Erythroblast (primary cell): ENCODE measurements at regions not wholly inside any gene's neighbourhood (a gene's known extent, or its start where the extent isn't known, plus 50 kb on each side); places are given as distances from the start of the nearest gene placed in this dataset.
"Not testable (repeated sequence)": the region's sequence is repeated elsewhere in the genome, so short reads cannot be mapped to it uniquely, and the experiment has no call there.

Experiments used
- DNase-seq, 2 experiments: peaks; one replicate each; lab custom pipeline; 2025; lab: John Stamatoyannopoulos, UW
- GATA1 ChIP-seq: IDR thresholded peaks from 2 replicates; pipeline ENCODE4 v1.6.1; 2011; ENCODE audit warnings: low read depth, mild to moderate bottlenecking, control low read depth, low read length, moderate library complexity
- POLR2A ChIP-seq: IDR thresholded peaks from 2 replicates; pipeline ENCODE4 v1.6.1; 2011; ENCODE audit warnings: mild to moderate bottlenecking, low read length

DNA sequence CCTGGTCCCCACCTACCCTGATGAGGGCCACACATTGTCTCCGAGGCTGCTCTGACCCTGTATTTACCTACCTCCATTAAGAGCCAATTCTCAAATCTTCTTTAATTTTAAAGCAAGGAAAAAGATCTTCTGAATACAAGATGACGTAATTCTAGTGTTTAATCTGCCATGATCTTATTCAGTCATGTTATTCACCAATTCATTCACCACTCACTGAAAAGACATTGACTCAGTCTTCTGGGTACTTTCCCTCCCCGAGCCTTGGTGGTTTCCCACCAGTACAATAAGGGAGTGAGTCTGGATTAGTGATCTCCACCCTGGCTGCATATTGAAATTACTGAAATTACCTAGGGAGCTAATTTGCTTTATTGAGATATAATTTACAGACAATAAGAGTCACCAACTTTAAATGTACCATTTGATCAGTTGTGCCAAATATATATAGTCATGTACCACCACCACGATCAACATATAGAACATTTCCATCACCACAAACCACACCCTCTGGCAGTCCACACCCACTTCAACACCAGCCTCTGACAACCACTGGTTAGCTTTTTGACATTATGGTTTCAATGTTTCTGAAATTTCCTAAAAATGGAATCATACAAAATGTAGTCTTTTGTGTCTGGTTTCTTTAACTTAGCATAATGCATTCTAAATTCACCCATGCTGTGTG, 117.5 kb upstream of the UNC5B start:
- no peak for DNase-seq
- TF ChIP-seq POLR2A (no peak), GATA1 (no peak)

DNA sequence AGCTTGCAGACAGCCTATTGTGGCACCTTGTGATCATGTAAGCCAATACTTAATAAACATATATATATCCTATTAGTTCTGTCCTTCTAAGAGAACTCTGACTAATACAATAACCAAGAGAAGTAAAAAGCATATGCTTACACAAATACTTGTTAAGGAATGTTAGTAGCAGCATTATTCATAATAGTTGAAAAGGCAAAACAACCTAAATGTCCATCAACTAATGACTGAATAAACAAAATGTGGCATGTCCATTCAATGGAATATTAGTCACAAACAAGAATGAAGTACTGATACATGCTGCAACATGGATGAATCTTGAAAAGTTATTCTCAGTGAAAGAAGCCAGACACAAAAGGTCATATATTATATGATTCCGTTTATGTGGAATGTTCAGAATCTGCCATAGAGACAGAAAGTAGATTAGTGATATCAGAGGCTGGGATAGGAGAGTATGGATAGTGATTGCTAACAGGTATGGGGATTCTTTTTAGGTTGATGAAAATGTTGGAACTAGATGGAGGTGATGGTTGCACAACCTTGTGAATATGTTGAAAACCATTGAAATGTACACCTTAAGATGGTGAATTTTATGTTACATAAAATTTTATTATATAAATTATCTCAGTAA, 112.5 kb upstream of the UNC5B start:
- DNase-seq = no peak
- TF ChIP-seq GATA1 (no peak), POLR2A (no peak)

DNA sequence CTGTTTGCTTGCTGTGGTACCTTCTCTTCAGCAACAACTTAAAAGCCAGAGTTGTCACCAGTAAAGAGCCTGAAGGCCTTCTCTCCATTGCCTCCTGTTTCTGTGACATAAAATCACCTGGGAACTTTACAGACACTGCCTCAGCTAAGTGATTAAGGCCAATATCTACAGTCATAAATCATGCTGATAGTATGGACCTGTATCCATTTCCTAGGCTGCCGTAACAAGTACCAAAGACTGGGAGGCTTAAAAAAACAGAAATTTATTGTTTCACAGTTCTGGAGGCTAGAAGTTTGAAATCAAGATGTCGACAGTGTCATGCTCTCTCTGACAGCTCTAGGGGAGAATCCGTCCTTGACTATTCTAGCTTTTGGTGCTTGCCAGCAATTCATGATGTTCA, 108.4 kb upstream of the UNC5B start:
- TF ChIP-seq POLR2A = no peak
- TF ChIP-seq GATA1 = no peak
- no peak for DNase-seq

DNA sequence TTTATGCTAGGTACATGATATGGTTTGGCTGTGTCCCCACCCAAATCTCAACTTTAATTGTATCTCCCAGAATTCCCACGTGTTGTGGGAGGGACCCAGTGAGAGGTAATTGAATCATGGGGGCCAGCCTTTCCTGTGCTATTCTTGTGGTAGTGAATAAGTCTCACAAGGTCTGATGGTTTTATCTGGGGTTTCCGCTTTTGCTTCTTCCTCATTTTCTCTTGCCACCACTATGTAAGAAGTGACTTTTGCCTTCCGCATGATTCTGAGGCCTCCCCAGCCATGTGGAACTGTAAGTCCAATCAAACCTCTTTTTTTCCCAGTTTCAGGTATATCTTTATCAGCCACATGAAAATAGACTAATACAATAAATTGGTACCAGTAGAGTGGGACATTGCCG, 106.2 kb upstream of the UNC5B start:
- DNase-seq = not testable (repeated sequence)

DNA sequence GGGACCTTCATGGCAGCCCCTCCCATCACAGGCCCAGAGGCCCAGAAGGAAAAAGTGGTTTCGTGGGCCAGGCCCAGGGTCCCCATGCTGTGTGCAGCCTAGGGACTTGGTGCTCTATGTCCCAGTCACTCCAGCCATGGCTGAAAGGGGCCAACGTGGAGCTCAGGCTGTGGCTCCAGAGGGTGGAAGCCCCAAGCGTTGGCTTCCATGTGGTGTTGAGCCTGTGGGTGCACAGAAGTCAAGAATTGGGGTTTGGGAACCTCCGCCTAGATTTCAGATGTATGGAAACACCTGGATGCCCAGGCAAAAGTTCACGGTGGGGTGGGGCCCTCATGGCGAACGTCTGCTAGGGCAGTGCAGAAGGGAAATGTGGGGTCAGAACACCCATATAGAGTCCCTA, 105.3 kb upstream of the UNC5B start:
- not testable (repeated sequence) for DNase-seq

DNA sequence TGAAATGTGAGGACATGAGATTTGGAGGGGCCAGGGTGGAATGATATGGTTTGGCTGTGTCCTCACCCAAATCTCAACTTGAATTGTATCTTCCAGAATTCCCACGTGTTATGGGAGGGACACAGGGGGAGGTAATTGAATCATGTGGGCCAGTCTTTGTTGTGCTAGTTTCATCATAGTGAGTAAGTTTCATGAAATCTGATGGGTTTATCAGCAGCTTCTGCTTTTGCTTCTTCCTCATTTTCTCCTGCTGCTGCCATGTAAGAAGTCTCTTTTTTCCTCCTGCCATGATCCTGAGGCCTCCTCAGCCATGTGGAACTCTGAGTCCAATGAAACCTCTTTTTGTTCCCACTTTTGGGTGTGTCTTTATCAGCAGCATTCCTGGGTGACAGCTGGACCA, 104.3 kb upstream of the UNC5B start:
- DNase-seq = not testable (repeated sequence)

DNA sequence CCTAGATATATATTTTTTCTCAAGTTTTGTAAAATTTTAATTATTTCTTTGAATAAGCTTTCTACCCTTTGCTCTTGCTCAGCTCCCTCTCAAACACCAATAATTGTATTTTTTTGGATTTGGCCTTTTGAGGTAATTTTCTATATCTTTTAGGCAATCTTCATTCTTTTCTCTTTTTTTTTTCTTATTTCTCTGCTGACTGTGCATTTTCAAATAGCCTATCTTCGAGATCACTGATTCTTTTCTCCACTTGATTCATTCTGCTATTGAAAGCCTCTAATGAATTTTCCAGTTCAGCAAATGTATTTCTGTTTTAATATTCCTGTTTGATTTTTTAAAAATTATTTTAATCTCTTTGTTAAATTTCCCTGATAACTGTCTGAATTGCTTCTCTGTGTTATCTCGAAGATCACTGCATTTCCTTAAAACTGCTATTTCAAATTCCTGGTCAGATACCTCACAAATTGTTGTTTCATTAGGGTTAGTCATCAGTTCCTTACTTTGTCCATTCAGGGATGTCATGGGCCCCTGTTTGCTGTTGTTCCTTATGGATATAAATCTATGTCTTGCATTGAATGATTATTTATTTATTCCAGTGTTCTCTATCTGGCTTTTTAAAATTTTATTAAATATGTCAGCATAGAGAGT, 100.1 kb upstream of the UNC5B start:
- DNase-seq = no peak
- TF ChIP-seq POLR2A = no peak
- TF ChIP-seq GATA1 = no peak

DNA sequence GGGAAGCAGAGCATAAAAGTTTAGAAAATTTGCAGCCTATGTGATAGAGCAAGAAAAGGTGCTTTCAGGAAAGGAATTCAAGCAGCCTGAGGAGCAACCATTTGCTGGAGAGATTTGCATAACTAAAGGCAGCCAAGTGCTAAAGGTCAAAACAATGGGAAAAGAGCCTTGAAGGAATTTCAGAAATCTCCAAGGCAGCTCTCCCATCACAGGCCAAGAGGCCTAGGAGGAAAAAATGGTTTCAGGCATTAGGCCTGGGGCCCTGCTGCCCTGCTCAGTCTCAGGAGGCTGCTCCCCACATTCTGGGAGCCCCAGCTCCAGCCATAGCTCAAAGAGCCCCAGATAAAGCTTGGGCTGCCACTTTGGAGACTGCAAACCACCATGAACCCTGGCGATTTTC, 95.9 kb upstream of the UNC5B start:
- DNase-seq = no peak
- no peak for TF ChIP-seq GATA1
- no peak for TF ChIP-seq POLR2A

DNA sequence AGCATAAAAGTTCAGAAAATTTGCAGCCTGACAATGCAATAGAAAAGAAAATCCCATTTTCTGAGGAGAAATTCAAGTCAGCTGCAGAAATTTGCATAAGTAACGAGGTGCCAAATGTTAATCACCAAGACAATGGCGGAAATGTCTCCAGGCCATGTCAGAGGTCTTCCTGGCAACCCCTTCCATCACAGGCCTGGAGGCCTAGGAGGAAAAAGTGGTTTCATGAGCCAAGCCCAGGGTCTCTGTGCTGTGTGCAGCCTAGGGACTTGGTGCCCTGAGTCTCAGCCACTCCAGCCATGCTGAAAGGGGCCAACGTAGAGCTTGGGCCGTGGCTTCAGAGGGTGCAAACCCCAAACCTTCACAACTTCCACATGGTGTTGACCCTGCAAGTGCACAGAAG, 94.8 kb upstream of the UNC5B start:
- not testable (repeated sequence) for DNase-seq

DNA sequence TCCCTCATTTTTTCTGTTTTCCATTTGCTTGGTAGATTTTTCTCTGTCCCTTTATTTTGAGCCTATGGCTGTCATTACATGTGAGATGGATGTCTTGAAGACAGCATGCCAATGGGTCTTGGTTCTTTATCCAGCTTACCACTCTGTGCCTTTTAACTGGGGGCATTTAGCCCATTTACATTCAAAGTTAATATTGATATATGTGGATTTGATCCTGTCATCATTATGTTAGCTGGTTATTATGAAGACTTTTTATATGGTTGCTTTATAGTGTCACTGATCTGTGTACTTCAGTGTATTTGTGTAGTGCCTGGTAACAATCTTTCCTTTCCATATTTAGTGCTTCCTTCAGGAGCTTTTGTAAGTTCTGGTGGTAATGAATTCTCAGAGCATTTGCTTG, 89.3 kb upstream of the UNC5B start:
- DNase-seq = no peak
- TF ChIP-seq GATA1 = no peak
- TF ChIP-seq POLR2A = no peak

DNA sequence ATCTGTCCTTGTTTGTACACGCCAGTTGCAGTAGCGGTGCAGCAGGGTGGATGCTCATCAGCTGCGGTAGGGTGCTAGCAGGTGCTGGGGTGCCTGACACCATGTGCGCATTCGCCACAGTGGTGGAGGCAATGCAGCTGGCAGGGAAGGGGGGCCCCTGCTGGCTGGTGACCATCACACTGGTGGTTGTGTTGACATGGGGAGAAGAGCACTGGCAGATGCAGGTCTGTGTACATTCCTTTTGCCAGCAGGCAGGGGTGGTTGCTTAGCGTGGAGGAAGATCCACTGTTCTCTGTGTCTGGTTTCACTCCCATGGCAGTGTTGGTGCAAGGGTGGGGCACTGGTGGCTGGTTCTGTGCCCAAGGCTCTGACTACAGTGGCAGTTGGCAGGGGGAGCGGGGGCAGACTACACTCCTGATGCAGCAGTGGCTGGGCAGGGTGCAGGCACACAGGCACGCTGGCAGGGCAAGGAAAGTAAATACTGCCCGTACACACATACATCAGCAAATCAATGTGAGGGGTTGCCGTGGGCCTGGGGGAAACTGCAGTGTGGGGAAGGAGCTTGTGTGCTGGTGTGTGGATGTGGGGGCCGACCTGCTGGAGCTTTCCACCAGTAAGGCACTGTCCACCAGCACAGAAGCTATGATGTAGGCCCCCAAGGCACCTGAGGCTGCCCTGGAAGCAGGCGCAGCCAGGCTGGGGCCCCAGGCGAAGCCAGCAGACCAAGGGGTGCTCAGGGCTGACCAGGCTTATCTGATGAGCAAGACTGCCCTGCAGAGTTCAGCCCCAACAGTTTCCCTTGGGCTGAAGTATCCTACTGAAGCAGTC, 87.2 kb upstream of the UNC5B start:
- TF ChIP-seq POLR2A = no peak
- no peak for TF ChIP-seq GATA1
- no peak for DNase-seq

DNA sequence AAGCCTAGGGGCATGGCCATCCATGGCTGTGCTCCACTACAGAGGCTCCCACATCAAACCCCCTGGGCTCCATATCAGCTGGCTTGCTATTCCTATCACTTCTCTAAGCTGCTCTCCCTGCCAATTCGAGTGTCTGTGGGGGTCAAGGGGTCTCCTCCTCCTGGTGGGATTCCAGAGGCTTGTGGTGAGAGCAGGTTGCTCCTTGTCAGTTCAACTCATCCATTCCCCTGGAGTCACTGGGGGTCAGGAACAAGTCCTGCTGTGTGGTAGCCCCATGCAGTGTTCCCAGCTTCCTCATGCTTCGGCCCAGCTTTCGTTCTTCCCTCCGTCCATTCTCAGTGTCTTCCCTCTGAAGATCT, 86.6 kb upstream of the UNC5B start:
- TF ChIP-seq GATA1 (no peak), POLR2A (no peak)
- no peak for DNase-seq

DNA sequence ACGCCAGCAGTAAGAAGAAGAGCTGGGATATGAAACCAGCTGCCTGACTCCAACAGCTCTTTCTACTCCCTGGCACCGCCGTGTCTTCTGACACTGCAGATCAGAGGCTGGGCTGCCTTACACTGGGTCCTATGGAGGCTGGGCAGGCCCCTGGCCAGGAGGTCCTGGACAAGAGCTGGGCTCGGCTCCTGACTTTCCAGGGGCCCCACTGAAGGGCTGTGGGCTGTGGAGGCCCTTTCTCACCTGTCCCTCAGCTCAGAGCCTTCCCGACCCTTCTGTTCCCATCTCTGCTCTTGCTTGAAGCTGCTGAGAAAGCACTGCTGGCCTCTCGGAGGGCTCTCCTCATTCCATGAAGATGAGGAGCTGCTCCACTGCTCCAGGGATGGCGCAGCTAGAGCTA, 85.9 kb upstream of the UNC5B start:
- no peak for TF ChIP-seq POLR2A
- TF ChIP-seq GATA1 = no peak
- no peak for DNase-seq

DNA sequence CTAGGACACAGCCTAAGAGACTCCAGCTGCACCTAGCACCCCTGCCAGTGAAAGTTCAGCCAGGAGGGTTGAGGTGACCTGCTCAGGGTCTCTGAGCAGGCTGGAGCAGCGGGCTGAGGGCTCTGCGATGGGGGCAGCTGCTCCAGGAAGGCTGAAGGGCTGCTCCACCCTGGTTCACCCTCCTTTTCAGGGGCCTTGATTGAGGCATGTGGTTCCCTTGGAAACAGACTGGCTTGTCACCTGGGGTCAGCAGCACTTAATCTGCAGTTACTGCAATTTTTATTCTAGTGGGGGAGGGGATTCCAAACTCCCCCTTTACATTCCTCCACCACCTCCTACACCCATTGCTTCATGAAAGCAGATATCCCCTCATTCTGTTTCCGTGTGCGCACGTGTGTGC, 85.3 kb upstream of the UNC5B start:
- no peak for DNase-seq
- no peak for TF ChIP-seq GATA1
- no peak for TF ChIP-seq POLR2A

DNA sequence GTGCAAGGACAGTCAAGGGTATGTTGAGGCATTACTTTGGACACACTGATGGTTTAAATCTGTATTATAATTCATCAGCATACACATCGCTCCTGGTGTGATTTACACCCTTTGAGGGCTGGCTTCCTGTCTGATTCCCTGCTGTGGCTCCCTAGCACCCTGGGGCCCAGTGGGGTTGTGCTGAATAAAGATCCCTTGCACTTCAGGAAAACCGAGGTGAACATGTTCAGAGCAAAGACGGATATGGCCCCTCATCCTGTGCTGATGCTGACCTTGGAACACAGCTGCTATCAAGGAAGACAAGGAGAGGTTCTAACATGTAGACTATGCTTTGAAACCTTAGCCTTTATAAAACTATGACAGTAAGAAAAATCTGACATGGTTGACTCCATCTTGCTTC, 84.6 kb upstream of the UNC5B start:
- TF ChIP-seq GATA1 (no peak), POLR2A (no peak)
- no peak for DNase-seq
